ENCODE measurements at regions not wholly inside any gene's neighbourhood (a gene's known extent, or its start where the extent isn't known, plus 50 kb on each side); places are given as distances from the start of the nearest gene placed in this dataset.

- DNase-seq (ENCODE audit: low read depth in 2 of 2): no peak
Observed at GRCh38 chr12:85352016-85352415, 72.0 kb downstream of the ALX1 start.

DNA sequence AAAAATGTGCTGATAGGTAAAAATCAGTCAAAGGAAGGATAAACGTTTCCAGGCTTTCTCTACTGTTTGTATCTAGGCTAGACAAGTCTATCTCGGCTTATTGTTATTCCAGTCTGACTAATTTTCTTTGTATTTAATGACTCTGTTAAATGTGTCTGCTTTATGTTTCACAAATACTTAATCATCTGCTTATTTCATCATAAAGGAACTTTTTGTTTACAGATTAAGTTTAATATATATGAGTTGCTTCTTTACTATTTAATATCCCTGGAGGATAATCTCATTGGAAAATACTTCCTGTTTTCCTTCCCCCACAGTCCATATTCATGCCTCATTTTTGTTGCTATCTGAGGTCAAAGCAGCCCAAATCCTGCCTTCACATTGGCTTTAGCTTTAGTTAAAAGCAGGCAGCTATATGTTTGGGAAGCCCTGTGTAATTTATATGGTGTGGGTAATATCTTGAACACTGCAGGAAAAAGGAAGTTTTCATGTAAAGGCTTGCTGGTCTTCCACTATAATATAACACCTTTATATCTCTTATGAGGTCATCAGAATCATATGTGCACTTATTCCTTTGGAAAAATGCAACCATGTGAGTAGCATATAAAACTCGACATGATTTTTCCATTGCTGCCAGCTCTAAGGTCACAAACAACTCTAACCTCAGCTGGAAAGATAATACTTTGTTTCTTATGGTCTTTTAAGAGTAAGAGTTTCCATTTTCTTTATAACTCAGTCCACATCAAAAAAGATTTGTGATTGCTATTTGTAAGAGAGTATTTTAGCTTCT is 76.8 kb downstream of the ALX1 start:
- DNase-seq (ENCODE audit: low read depth in 2 of 2): no peak

DNA sequence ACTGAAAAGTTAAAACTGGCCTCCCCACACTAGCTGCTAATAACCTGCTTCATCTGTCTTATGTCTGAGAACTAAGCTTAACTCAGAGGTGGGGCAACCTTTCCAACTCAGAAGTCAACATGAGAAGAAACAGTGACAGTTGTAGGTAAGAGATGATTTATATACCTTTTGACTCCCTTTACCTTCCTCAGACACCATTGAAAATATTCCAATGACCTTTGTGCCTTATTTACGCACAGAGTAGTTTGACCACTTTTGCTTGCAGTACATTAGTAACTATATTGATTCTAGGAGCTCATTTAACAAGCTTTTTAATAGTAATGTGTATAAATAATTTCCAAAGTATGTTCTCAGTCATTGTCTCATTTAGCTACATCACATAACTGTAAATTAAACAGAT is 77.6 kb downstream of the ALX1 start:
- no peak for DNase-seq (ENCODE audit: low read depth in 2 of 2)

- no peak for DNase-seq (ENCODE audit: low read depth in 2 of 2)
Observed at GRCh38 chr12:85358715-85359114, 78.7 kb downstream of the ALX1 start.

DNA sequence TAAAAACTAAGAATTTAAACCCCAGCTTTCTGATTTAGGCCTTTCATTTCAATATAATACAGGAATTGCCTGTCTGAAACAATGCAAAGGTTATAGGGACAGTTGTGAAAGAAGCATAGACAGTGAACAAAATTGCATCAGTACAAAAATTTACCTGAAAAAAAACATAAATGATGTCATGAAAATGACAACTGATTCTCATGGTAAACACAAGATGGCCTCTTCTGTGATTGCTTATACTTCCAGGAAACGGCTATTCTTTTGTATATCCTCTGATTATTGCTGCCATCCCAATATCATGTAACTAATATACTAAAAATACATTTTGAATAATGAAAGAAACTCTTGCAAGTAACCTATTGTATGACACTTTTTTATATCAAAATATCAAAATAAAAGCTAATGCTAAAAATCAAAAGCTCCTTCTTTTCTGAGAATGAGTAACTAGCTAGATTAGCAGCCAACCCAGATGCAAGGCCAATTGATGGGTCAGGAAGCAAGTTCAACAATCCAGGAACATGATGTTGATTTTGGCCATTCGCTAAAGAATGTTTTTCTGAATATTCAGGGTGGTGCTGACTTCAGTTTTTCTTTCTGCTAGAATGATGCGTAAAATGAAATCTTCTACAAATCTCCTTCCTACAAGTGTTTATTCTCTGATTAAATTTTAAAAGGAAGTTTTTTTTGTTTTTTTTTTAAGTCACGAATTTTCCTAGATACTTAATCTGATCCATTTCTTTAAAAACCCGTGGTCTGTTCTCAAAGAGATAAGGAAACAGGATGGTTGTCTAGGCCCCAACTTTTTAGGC is 83.6 kb downstream of the ALX1 start:
- DNase-seq (ENCODE audit: low read depth in 2 of 2): no peak

- no peak for DNase-seq (ENCODE audit: low read depth in 2 of 2)
Observed at GRCh38 chr12:85367936-85368335, 87.9 kb downstream of the ALX1 start.

DNA sequence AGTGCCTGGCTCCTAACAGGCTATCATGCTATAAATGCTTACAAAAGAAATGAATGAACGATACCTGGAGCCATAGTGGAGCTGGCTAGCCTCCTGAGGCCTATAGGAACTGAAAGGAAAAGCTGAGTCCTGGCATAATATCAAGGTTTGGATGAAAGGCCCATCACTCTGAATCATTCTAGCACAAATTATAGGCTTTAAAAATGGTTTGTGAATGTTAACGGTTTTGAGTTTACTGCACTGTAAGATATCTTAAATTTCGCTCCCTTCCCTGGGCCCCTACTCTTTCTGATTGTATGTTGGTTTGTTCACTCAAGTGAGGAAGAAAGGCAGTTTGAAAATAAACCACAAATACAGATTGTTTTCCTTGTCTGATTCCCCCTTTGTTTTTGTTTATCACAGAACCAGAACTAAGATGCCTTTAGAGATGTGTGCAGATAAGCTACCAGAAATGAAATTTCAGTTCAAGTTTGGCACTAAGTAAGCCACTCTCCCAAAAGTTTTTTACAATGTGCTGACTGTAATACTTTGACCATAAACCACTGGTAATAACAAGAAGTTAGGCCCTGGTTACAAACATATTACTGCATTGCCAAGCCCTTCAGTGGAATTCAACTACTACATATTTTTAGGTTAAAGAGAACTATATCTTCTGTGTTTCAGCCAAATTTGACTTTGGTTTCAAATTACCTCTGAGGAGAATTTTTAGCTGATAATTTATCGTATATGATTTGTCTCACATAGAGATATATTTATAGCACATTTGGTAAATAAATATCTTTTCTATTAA is 89.5 kb downstream of the ALX1 start:
- DNase-seq (ENCODE audit: low read depth in 2 of 2): no peak

- DNase-seq (ENCODE audit: low read depth in 2 of 2): no peak
Observed at GRCh38 chr12:85373045-85373444, 93.0 kb downstream of the ALX1 start.

- DNase-seq (ENCODE audit: low read depth in 2 of 2): no peak
Observed at GRCh38 chr12:85374981-85375380, 95.0 kb downstream of the ALX1 start.

- no peak for DNase-seq (ENCODE audit: low read depth in 2 of 2)
Observed at GRCh38 chr12:85385406-85385805, 105.4 kb downstream of the ALX1 start.

DNA sequence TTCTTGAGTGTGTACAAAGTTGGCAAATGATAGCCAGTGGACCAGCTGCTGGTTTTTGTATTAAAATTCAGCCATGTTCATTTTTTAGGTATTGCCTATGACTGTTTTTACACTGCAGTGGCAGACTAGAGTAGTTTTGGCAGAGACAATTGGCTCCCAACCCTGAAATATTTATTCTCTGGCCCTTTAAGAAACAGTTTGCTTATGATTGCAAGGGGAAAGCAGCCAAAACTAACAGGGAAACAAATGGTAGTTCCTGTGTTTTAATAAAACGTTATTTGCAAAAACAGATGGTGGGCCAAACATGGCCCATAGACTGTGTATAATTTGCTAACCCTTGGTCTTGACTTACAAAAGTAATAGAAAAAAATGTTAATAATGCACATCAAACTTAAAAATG is 110.2 kb downstream of the ALX1 start:
- no peak for DNase-seq (ENCODE audit: low read depth in 2 of 2)

DNA sequence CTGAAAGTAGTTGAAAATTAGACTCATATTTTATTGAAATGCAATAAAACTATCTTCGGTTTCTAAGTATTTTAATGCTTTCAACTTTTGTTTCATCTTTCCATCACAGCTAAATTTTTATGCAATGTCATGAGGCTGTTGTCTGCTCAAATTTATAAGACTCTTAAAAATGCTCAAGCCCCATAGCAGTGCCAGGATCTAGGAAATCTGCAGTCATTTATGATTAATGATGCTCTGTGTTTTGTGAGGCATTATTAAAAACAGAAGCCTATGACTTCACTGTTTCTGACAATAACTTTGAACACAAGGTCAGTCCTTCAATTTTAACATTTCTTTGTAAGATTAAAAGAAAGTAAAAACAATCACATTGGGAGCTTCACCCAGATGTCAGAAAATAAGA is 112.5 kb downstream of the ALX1 start:
- DNase-seq (ENCODE audit: low read depth in 2 of 2): no peak

- no peak for DNase-seq (ENCODE audit: low read depth in 2 of 2)
Observed at GRCh38 chr12:85393606-85394005, 113.6 kb downstream of the ALX1 start.

- no peak for DNase-seq (ENCODE audit: low read depth in 2 of 2)
Observed at GRCh38 chr12:85394065-85394464, 114.0 kb downstream of the ALX1 start.

GRCh38 chr12:85394809-85395208 is 114.8 kb downstream of the ALX1 start:
- DNase-seq (ENCODE audit: low read depth in 2 of 2): no peak

DNA sequence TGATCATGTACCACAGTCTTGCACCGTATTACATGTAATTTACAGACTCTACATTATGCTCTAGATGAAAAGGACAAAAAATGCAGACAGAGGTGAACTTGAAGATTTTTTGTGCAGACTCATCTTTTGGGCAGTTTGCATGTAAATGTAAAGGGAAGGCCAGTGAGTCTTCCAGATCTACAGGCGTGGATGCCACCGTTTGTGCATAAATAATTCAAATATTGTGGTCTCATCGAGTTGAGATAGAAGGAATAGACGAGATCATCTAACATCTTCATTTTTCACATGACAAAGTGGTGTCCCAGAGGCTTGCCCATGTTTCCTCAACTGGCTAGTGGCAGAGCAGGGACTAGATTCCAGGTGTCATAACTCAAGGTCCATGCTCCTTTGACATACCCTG is 125.2 kb downstream of the ALX1 start:
- DNase-seq (ENCODE audit: low read depth in 2 of 2): no peak

DNA sequence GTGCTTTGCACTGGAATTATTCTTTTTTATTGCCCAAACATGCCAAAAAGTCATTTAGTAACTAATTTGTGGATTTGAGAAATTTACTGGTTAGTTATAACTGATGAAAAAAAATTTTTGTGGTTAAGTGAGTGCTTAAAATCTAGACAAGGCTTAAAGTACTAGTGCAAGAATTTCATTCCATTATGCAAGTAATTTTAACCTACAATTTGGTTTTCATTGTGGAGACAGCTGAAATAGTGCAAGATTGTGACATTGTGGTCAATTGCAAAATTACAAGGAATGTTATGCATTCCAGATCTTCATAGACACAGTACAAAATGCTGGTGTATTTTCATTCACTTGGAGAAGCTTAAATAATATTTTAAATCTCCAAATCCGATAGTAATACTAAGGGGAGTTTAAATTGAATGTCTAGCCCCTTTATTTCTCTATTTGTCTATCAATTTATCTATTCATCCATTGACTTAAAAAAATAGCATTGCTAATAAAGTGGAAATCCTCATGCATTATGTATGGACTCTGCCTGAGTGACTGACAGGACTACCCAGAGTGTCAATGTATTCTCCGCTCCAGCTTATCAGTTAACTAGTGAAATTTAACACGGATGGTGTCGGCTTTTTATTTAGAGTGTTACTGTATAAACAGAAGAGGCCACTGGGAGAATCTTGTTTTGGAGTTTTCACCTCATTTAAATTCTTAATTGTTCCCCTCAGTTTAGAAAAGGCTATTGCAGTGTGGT is 125.9 kb downstream of the ALX1 start:
- DNase-seq (ENCODE audit: low read depth in 2 of 2): no peak

DNA sequence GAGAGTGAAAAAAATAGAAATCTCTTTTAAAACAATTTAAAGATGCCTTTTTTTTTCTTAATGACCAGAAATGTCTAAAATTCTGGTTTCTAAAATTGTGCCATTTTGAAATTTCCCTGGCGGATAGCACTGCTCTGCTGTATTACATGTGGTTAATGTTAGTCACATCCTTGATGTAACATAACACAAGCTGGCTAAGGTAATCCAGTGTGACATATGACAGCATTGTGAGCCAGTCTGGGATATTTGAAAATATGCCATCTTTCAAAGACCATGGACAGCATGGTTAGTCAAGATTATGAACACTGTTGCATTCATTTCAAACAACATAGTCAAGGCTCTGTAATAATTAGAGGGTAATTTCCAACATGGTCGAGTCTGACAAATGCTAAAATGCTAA is 133.2 kb downstream of the ALX1 start:
- DNase-seq (ENCODE audit: low read depth in 2 of 2): no peak

- no peak for DNase-seq (ENCODE audit: low read depth in 2 of 2)
Observed at GRCh38 chr12:85422762-85423161, 142.7 kb downstream of the ALX1 start.

GRCh38 chr12:85423947-85424346 is 143.9 kb downstream of the ALX1 start:
- DNase-seq (ENCODE audit: low read depth in 2 of 2): no peak

DNA sequence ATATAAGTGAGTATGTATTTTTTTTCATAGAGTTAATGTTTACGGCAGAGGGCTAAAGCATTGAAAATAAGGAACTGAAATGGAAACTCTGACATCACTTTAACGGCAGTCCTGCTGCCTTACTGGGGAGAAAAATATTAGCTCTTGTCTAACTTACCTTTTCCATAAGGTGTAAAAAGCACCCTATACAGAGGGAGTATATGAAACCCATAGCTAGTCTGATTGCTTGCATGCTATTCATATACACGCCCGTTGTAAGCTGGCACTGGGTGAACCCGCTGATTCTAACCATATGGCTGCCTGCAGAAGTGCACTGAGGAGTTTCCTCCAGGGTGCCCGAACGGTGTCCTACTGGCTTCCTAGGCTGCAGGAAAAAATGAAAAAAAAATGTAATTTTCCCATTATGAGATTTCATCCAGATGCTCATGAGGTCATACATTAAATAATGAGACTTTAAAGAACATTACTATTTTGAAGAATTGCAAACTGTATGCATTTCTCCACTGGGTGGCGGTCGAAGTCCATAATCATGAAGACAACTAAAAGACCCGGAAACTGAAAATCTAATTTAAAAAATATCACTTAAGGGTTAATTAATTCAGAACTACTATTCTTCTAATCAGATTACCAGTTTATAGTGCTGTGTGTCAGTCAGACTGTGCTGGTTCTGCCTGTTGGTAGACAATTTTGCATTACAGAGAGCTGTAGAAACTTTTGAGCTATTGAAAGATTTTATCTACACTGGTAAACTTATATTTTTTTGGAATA is 144.7 kb downstream of the ALX1 start:
- DNase-seq (ENCODE audit: low read depth in 2 of 2): no peak

All from stimulated activated CD8-positive, alpha-beta memory T cell treated with anti-CD3 and anti-CD28 coated beads, Interleukin-7, amount 100 ng/mL, for 4 hours (primary cell).